GM21423 (cell line): ENCODE measurements at regions not wholly inside any gene's neighbourhood (a gene's known extent, or its start where the extent isn't known, plus 50 kb on each side); places are given as distances from the start of the nearest gene placed in this dataset.

ENCODE experiments used
- ATAC-seq: cut with Tn5 transposase; IDR thresholded peaks from one replicate; pipeline ENCODE4 v1.9.1; 2021; ENCODE audit warnings: mild to moderate bottlenecking, moderate library complexity; ENCODE audit not compliant: unreplicated experiment

DNA sequence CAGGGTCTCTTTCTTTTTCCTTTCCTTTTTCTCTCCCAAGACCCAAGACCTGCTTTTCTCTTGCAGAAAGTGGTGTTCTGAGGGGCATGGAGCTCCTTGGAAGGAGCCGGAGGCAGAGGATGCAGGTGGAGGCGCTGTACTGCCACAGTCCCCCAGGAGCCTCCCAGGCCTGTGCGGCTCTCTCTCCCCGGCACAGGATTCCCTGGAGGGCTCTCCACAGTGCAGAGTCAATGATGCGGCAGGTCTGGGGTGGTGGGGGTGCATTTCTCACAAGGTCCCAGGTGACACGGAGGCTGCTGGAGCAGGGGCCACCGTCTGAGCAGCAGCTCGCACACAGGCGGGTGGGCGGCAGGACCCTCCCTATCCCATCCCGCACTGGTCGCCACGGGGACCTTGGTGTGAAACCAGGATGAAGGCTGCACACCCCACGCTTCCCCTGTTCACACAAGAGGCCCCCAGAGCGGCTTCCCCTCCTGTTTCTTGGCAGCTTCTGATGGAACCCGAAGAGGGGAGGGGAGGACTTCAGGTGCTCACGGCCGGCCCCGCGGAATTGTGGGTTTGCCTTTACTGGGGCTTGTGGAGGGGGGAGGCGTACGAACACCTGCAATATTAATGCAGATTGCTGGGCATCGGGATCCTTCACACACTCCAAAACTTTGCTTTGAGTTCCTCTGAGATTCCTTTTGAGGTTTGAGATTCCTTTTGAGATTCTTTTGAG lies 186.9 kb downstream of the ENGASE start:
- no peak for ATAC-seq

DNA sequence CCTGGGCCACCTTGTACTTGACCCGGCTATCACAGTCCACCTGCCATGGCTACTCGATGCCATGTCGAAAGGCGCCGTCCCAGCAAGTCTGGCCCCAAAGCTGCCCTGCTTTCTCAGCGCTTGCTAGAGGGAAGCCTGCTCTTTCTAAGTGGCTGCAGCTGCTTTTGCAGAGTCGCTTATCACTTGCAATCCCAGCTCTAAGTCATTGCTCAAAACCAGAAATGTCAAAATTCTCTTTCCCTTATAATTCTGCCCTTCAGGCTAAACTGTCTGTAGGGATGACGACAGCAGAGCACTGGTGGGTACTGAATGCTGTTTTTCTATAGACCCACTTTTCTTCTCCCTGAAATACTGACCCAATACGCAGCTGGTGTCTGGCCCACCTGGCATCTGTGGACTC lies 184.2 kb downstream of the ENGASE start:
- no peak for ATAC-seq

DNA sequence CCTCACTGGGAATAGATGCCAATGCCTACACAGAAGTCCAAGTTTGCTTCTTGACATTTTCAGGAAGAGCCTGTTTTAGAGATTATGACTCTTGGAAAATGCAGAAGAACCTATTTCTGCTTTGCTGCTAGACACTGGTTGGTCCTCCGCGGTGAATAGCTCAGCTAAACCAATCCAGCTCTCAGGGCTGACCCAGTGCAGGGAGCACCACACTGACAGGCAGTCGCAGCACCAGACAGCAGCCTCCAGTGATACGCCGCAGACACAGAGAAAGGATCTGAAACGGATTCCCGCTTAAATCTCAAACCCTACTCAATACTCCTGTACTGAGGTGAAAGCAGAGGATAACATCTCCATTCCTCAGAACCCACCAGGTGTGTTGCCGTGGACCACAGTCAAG lies 183.4 kb downstream of the ENGASE start:
- no peak for ATAC-seq

DNA sequence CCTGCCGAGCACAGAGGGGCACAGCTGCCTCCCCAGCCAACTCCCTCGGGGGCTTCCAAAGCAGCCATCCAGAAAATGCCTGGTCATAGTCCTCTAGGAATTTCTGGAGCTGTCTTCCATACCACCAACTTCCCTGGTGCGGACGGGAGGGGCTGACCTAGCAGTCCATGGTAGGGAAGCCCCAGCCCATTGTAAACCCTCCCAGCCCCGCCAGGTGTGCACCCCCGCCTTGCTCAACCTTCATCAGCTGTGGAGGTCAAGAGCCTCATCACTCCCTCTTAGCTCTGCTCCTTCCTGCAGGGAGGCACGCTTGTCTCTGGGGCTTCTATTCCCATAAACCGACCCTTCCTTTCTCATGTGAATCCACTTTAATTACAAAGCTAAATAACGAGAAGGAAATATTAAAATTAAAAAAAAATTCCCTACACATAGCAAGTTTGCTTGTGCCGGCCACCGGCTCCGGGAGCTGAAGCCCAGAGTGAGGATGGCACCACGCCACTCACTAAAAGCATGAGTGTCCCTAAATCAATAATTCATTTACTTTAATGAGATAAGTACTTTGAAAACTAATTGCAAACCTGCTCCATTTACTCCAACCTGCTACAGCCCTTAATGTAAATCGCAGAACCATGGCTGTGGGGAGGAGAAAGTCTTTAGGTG lies 181.4 kb downstream of the ENGASE start:
- ATAC-seq: no peak

DNA sequence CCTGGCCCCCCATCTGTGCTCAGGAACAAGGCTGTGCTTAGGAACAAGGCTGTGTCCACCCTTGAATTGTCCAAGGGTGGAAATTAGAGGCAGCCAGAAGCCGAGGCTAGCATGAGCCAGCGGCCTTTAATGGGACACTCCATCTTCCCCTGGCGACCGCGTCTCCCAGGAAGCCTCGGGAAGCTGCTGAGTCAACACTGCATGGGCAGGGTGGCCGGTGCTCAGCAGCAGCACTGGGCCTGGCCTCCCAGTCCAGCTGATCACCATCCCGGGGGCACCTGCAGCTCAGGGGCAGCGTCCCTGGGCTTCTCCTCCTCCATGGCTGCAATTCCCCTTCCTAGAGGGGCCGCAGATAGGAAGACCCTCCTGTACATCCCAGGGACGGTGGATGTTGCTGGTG lies 180.8 kb downstream of the ENGASE start:
- no peak for ATAC-seq

DNA sequence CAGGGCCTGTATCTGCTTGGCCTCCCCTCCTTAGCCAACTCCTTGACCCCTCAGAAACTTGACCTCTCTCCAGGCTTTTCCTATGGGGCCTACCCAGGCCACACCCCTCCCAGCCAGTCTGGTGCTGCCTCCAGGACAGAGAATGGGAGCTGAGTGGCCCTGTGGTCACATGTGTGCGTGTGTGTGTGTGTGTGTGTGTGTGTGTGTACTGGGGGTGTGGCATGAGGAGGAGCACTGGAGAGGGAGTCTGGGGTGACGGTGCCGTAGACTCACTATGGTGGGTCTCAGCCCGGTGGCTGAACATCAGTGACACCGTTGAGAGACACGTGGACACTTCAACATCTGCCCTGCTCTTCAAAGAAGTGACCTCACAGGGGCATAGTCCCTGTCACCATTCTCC lies 180.4 kb downstream of the ENGASE start:
- no peak for ATAC-seq

DNA sequence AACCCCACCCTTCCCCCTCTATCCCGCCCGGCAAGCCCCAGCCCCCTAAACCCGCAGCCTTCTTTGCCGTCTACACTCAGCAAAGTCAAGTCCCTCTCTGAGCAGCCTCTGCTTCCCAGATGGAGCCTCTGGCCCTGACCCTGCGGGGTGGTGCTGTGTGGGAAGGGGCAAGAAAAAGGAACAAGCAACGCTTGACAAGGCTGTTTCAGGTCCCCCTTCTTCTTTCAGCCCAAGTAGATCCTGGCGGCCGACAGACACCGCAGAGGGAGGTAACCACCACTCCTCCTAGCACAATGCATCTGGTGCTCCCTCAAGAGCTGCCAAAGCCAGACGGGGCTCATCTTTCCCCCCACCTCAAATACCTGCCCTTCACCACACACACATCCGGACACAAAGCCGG lies 178.3 kb downstream of the ENGASE start:
- ATAC-seq: no peak

DNA sequence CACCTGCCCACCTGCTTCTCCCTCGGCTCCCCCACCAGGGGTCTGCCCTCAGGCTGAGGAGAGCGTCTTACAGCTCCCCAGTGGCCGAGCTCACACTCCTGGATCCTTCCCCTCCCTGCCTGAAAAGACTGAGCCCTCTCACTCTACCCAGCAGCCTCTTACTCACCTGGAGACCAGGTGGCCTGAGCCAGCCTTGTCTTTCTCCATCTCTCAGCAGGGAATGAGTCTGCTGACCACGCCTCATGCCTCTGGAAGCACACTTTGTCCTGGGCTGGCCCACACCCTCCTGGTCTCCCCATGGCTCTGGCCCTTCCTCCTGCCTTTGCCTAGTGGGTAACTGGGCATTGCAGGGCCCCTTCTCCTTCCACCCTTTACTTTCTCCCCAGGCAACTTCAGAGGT lies 177.2 kb downstream of the ENGASE start:
- no peak for ATAC-seq

DNA sequence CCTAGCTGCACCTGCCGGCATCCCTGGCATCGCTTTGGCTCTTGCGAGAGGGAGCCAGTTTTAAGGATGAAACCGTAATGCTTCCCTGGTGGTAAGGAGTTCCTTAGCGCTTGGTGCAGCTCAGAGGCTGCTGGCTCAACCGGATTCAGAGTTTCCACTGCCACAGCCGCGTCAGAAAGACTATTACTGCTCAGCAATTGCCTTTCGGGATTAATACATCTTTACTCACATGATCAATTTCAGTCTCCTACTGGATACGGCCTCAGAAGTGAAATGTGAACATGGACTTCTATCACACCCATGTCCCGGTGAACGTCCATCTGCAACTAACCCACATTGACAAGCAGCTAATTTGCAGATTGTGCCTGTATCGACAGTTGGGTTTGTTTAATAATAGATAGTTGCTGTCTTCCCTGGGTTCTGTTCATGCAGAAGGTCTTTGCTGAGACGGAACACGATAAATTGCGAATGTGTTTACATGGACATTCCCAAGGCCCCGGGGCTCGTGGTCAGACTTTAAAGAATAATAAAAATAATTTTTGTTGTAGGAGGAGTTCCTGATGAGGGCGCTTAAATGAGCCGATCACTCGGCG lies 175.4 kb downstream of the ENGASE start:
- no peak for ATAC-seq

DNA sequence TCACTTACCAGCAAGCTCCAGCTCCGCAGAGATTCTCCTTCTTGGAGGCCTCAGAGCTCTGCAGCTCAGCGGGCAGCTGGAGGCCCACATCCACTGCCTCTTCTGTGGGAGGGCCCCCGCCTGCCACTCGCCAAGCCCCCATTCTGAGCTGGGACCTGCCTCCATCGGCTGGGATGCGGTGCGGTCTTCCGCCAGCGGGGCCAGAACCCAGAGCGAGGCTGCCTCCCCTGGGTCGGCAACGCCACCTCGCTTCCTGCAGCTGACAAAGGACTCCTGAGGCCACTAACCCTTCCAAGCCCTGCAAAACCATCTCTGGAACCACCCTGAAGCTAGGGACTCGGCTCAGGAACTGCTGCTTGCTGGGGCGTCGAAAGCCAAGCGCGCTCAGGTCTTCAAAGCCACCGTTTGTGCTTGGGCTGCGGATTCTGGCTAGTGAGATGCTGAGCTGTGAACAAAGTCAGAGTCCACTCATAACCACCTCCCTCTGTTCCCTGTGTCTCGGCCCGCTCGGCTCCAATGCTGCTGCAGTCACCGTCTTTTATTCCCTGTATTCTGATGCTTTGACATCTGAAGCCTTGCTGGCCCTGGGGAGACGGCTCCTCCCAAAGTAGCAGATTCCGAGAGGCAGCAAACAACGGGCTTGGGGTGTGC lies 174.3 kb downstream of the ENGASE start:
- no peak for ATAC-seq

DNA sequence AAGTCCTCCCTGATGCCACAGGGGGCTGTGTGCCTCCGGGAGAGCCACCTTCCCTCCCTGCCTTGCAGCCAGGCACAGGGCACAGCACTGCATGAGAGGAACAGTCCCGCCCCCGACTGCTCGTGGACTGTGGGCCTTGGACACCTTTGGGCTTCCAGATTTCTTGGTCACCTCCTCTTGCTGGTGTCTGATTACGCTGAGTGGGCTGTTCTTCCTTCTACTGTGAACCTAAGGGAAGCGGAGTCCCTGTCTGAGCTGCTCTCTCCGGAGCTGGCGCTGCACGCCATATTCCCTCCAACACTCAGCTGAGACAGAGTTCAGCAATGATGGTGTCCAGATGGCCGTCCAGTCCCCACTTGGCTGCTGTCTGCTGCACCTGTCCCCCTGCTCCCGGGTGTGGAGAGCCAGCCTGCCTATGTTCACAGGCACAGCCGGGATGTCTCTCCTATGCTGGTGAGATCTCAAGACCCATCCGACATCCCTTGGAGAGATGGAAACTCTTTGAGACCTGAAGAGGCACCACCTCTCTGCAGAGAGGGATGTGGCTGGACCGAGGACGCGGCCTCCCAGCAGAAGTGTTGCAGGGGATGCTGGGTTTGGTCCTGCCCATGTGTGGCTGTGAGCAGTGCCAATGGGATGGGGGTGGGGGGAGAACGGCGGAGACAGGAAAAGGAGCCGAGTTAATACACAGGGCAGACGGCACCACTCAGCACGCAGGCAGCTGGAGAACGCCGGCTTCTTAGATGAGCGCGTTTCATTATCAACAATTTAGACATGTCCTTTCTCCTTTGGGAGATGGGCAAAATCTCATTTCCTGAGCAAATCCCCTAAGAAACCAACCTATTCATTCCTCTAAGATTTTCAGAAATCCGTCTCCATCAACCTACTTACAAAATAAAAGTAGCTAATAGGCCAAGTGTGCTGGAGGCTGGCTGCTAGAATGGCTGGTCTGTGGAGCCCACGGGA lies 171.9 kb downstream of the ENGASE start:
- no peak for ATAC-seq

DNA sequence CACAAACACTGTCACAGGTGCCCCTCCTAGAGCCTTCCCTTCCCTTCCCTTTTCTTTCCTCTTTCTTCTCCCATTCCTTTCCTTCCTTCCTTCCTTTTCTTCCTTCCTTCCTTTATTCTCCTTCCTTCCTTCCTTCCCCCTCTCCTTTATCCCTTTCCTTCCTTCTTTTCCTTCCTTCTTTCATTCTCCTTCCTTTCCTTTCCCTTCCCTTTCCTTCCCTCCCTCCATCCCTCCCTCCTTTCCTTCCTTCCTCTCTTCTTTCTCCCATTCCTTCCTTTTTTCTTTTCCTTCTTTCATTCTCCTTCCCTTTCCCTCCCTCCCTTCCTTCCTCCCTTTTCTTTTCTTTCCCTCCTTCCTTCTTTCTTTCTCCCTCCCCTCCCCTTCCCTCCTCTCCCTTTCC lies 170.0 kb downstream of the ENGASE start:
- no peak for ATAC-seq

DNA sequence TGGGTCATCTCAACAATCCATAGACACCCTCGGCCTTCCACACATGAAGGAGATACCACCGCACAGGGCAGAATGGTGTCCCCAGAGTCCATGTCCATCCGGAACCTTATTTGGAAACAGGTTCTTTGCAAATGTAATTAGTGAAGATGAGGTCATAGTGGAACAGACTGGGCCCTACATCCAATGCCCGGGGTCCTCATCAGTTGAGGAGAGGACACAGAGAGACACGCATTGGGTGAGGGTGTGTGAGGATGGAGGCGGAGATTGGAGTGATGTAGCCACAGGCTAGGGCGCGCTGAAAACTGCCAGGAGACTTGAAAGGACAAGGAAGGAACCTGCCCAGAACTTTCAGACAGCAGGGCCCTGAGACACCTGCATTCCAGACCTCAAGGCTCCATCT lies 169.4 kb downstream of the ENGASE start:
- no peak for ATAC-seq

DNA sequence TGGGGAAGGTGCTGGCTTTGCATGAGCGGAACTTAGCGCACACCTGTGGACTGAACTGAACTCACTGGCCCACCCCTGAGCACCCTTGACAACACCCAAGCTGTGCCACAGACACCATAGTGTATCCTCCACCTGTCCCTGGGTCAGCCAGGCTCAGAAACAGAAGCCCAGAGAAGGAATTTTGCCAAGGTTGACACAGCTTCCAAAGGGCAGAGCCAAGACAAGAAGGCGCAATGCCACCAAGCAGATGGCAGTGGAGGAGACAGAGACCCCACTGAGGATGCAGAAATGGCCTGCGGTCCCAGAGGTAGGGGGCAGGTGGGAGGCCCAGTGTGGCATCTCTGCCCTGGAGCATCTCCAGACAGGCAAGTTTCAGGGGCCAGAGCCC lies 169.0 kb downstream of the ENGASE start:
- no peak for ATAC-seq

DNA sequence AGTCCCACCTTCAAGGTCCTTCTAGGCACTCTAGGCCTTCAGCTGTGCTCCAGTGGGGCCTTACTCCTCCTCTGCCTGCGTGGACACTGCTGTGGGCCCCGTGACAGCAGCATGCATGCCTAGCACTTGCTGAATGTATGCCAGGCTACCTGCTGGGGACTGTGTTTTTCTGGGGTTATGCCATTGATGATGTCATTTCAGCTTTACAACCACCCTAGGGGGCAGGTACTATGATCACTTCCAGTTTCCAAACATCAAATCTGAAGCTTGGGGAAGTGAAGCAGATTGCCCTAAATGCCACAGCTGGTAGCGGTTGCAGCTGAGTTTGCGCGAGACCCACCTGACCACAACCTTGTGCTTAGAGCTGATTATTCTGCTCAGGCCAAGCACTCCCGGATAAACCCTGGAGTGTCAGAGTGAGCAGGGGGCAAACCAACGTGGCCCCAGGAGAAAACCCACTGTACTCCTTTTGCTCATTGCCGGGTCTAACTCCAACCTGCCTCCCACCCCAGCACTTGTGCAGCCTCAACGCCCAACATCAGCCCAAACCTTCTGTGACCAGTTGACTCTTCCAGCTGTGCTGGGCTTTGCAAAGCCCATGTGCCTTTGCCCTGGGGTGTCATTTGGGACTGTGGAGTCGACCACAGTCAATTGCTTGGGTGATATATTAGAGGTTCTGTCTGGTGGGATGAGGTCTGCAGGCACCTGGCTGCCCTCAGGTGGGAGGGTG lies 168.4 kb downstream of the ENGASE start:
- no peak for ATAC-seq

DNA sequence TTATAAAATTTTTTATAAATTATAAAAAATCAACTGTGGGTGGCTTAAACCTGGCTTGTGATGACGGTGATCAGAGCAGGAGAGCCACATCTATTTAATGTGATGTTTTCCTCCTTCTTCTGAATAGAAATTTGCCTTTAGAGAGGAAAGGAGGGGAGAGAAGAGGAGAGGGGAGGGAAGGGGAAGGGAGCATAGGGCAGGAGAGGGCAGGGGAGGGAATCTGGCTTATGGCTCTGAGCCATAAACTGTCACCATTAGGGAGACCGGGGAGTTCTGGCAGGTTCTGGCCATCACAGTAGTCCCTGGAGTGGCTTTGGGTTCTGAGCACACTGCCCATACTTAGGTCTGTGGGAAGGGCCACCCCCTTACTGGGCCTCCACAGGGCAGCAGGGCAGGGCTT lies 167.8 kb downstream of the ENGASE start:
- no peak for ATAC-seq

DNA sequence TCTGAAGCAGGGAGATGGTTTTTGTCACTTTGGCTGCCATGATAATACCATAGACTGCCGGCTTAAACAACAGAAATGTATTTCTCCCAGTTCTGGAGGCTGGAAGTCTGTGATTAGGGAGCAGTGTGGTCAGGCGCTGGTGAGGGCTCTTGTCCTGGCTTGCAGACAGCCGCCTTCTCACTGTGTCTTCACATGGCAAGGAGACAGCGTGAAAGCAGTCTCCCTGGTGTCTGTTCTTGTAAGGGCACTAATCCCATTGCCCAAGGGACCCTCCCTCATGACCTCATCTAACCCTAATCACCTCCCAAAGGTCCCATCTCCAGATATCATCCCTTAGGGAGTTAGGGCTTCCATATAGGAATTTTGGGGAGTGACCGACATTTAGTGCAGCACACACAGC lies 167.0 kb downstream of the ENGASE start:
- ATAC-seq: no peak

DNA sequence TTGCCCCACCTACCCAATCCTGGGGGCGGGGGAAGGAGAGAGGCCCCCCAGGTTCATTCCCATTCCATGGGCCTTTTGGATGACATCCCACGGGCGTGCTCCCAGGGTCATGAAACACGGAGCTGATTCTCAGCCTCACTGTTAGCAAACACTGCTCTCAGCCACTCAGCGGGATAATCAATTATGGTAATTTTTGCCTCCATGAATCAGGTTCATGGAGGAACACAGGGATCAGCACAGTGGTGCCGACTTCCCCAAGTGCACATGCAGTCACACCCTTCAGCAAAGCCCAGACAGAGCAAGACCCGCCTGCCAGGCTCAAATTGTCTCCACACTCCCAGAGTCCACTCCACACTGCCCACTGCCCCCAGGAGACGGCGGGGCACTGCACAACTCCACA lies 164.6 kb downstream of the ENGASE start:
- ATAC-seq: no peak

DNA sequence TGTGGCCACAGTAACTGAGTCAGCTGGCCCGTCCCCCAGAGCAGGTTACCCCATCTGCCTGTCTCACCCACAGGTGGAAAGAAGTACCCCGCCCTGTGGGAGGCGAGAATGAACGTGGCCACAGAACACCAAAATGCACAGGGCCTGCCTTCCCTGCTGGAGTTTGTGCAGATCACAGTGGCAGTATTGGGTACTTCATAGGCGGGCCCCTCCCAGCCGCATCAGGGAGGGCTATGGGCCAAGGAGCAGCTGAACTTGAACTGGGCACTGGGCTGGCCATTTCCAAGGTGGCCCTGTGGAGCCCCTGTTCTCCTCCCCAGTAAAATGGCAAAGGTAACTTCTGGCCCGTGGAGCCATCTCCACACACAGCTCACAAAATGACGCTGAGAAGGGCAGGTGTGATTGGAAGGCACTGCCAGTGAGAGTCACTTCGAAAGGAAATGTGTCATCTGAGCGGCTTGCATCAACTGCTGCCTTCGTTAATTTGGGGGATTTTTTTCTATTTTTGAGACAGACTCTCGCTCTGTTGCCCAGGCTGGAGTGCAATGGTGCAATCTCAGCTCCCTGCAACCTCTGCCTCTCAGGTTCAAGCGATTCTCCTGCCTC lies 162.9 kb downstream of the ENGASE start:
- ATAC-seq: no peak

DNA sequence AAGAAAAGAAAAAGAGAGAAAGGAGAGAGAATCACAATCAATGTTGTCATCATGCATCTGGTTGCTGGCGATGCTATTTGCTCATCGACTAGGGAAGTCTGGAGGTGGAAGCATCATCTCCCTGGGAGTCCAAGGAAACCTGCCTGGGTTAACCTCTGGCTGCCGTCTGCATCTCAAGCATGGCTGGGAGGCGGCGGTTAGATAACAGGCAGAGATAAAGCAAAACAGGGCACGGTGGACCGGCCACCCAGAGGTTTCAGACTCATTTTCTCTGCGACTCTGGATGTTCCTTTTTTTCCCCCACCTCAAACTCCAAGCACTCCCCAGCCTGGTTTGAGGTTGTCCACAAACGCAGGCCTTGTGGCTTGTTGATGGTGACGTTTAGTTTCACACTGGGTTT lies 161.2 kb downstream of the ENGASE start:
- no peak for ATAC-seq
